ENCODE measurements at regions not wholly inside any gene's neighbourhood (a gene's known extent, or its start where the extent isn't known, plus 50 kb on each side); places are given as distances from the start of the nearest gene placed in this dataset.

GRCh38 chr6:150312844-150313584, 55.8 kb upstream of the IYD start:
- Histone ChIP-seq H3K27me3 (replicated peaks) (no peaks in the 10 kb centered on the region), H3K4me3 (ENCODE audit: low read depth, low read length) (no peak overlapping the region), H3K36me3 (replicated peaks) (no peaks in the 10 kb centered on the region), H3K27ac (no peak overlapping the region)
- in situ Hi-C loops (cut with HindIII; ENCODE audit: low pct_ligation_motif_present, low sequenced_read_pairs), result no loop called here
- DNase-seq, result no peak
- no peak for TF ChIP-seq CTCF (IDR thresholded peaks at IDR 0.05; ENCODE audit: low read depth, low read length, missing control alignments)

- H3K27me3 ChIP-seq (replicated peaks), result no peaks in the 10 kb centered on the region
- no peak for DNase-seq
- no peak for TF ChIP-seq CTCF (IDR thresholded peaks at IDR 0.05; ENCODE audit: low read depth, low read length, missing control alignments)
- in situ Hi-C loops (cut with HindIII; ENCODE audit: low pct_ligation_motif_present, low sequenced_read_pairs), result no loop called here
- H3K4me3 ChIP-seq (ENCODE audit: low read depth, low read length), result no peak overlapping the region
- no peaks in the 10 kb centered on the region for H3K36me3 ChIP-seq (replicated peaks)
- no peak overlapping the region for H3K27ac ChIP-seq
Observed at GRCh38 chr6:150313781-150314180, 55.0 kb upstream of the IYD start.

GRCh38 chr6:150314230-150315188, 54.3 kb upstream of the IYD start:
- no peak for DNase-seq
- H3K36me3 ChIP-seq (replicated peaks), result no peaks in the 10 kb centered on the region
- no peak overlapping the region for H3K27ac ChIP-seq
- no peaks in the 10 kb centered on the region for H3K27me3 ChIP-seq (replicated peaks)
- no peak overlapping the region for H3K4me3 ChIP-seq (ENCODE audit: low read depth, low read length)
- in situ Hi-C loops (cut with HindIII; ENCODE audit: low pct_ligation_motif_present, low sequenced_read_pairs), result no loop called here
- no peak for TF ChIP-seq CTCF (IDR thresholded peaks at IDR 0.05; ENCODE audit: low read depth, low read length, missing control alignments)

GRCh38 chr6:150315626-150316025, 53.2 kb upstream of the IYD start:
- TF ChIP-seq CTCF (IDR thresholded peaks at IDR 0.05; ENCODE audit: low read depth, low read length, missing control alignments), result no peak
- no peak overlapping the region for H3K27ac ChIP-seq

GRCh38 chr6:150316936-150317335, 51.9 kb upstream of the IYD start:
- DNase-seq, result no peak
- Histone ChIP-seq H3K4me3 (ENCODE audit: low read depth, low read length) (no peak overlapping the region), H3K27me3 (replicated peaks) (peaks cover 3% of the 10 kb centered on the region), H3K27ac (no peak overlapping the region), H3K36me3 (replicated peaks) (no peaks in the 10 kb centered on the region)
- no peak for TF ChIP-seq CTCF (IDR thresholded peaks at IDR 0.05; ENCODE audit: low read depth, low read length, missing control alignments)
- in situ Hi-C loops (cut with HindIII; ENCODE audit: low pct_ligation_motif_present, low sequenced_read_pairs), result no loop called here

More at GRCh38 chr6:150315626-150316025, 53.2 kb upstream of the IYD start:
- no peak for DNase-seq
- no peak overlapping the region for H3K4me3 ChIP-seq (ENCODE audit: low read depth, low read length)
- no peaks in the 10 kb centered on the region for H3K27me3 ChIP-seq (replicated peaks)
- in situ Hi-C loops (cut with HindIII; ENCODE audit: low pct_ligation_motif_present, low sequenced_read_pairs), result no loop called here
- no peaks in the 10 kb centered on the region for H3K36me3 ChIP-seq (replicated peaks)
